SK-N-SH (cell line): ENCODE measurements at regions not wholly inside any gene's neighbourhood (a gene's known extent, or its start where the extent isn't known, plus 50 kb on each side); places are given as distances from the start of the nearest gene placed in this dataset.

Experiments
- CTCF ChIA-PET: fragments of 300-600, 350-600 bp; formaldehyde crosslinking; extraction: SDS; loops from one replicate; lab custom pipeline; 2021; lab: Yijun Ruan, JAX
- POLR2A ChIA-PET: fragments of 350-600 bp; sonication (Branson Sonifier 250); formaldehyde crosslinking; extraction: SDS; loops from one replicate; lab custom pipeline; 2020; ENCODE audit warnings: antibody characterized with exemption, inconsistent platforms; lab: Yijun Ruan, JAX
- DNase-seq: peaks from one replicate; pipeline ENCODE4 v3.0.0; 2012
- H2AFZ ChIP-seq: fragments of 200-600 bp; sonication (generic); 2 replicates; pipeline ENCODE4 v1.8.1; 2016; ENCODE audit warnings: antibody characterized with exemption, mild to moderate bottlenecking, low read depth
- H3F3A ChIP-seq: fragments of 200-600 bp; sonication (generic); replicated peaks from 2 replicates; pipeline ENCODE3; 2016; ENCODE audit warnings: antibody characterized with exemption, mild to moderate bottlenecking; ENCODE audit not compliant: insufficient read depth
- H3K27ac ChIP-seq, 2 experiments: fragments of 200-500 bp in 1 of 2; fragments of 200-600 bp in 1 of 2; sonication (Bioruptor generic) in 1 of 2; sonication (generic), shearing (Covaris generic) in 1 of 2; 2 replicates each; pipeline versions ENCODE4 v1.5.1 to v1.6.1; 2014 to 2016; ENCODE audit warnings: low read depth in 2 of 2, inconsistent platforms in 1 of 2, low read length in 1 of 2, mild to moderate bottlenecking in 1 of 2, mixed read lengths in 1 of 2
- H3K27me3 ChIP-seq: fragments of 200-600 bp; sonication (generic), shearing (Covaris generic); 2 replicates; pipeline ENCODE4 v1.6.1; 2016; ENCODE audit warnings: mixed run types; ENCODE audit not compliant: insufficient read depth
- H3K36me3 ChIP-seq, 2 experiments: fragments of 200-500 bp in 1 of 2; fragments of 200-600 bp in 1 of 2; sonication (Bioruptor generic) in 1 of 2; sonication (generic) in 1 of 2; replicated peaks in 1 of 2; 2 replicates each; pipeline versions ENCODE3 to v1.5.1; 2014 to 2016; ENCODE audit warnings: low read length in 1 of 2, mild to moderate bottlenecking in 1 of 2; ENCODE audit not compliant: insufficient read depth in 2 of 2, control insufficient read depth in 1 of 2
- H3K4me1 ChIP-seq, 2 experiments: fragments of 200-500 bp in 1 of 2; fragments of 200-600 bp in 1 of 2; sonication (Bioruptor generic) in 1 of 2; sonication (generic), shearing (Covaris generic) in 1 of 2; 2 replicates each; pipeline versions ENCODE4 v1.5.1 to v1.6.1; 2014 to 2016; ENCODE audit warnings: low read depth in 1 of 2, low read length in 1 of 2, mixed run types in 1 of 2; ENCODE audit not compliant: insufficient read depth in 2 of 2, control insufficient read depth in 1 of 2
- H3K4me2 ChIP-seq: fragments of 200-600 bp; sonication (generic), shearing (Covaris generic); 2 replicates; pipeline ENCODE4 v1.6.1; 2017; ENCODE audit warnings: mixed run types
- H3K4me3 ChIP-seq, 2 experiments: fragments of 200-500 bp in 1 of 2; fragments of 200-600 bp in 1 of 2; sonication (Bioruptor generic) in 1 of 2; sonication (generic), shearing (Covaris generic) in 1 of 2; 2 replicates each; pipeline versions ENCODE4 v1.5.1 to v1.8.1; 2014 to 2016; ENCODE audit warnings: low read depth in 2 of 2, inconsistent platforms in 1 of 2, low read length in 1 of 2, mild to moderate bottlenecking in 1 of 2, mixed read lengths in 1 of 2, moderate library complexity in 1 of 2
- H3K79me2 ChIP-seq: fragments of 200-600 bp; sonication (generic); 2 replicates; pipeline ENCODE4 v1.8.1; 2017; ENCODE audit warnings: mild to moderate bottlenecking; ENCODE audit not compliant: insufficient read depth
- H3K9ac ChIP-seq: fragments of 200-600 bp; sonication (generic); 2 replicates; pipeline ENCODE4 v1.6.1; 2017; ENCODE audit warnings: mixed run types
- H3K9me2 ChIP-seq: fragments of 200-600 bp; sonication (generic); 2 replicates; pipeline ENCODE4 v1.6.1; 2017; ENCODE audit warnings: mixed run types
- H3K9me3 ChIP-seq: fragments of 200-600 bp; sonication (generic); 2 replicates; pipeline ENCODE4 v1.6.1; 2017; ENCODE audit warnings: mixed run types, mild to moderate bottlenecking, moderate library complexity
- H4K20me1 ChIP-seq: fragments of 200-600 bp; sonication (generic); 2 replicates; pipeline ENCODE4 v1.6.1; 2017; ENCODE audit warnings: mild to moderate bottlenecking, mixed run types; ENCODE audit not compliant: insufficient read depth
- ELF1 ChIP-seq: IDR thresholded peaks from 2 replicates; pipeline ENCODE4 v1.4.0; 2012
- FOXM1 ChIP-seq: IDR thresholded peaks from 2 replicates; pipeline ENCODE4 v1.4.0; 2012; ENCODE audit warnings: low read depth, mild to moderate bottlenecking
- GABPA ChIP-seq: IDR thresholded peaks from 2 replicates; pipeline ENCODE4 v1.4.0; 2012; ENCODE audit warnings: low read depth, mild to moderate bottlenecking
- GATA2 ChIP-seq: sonication (generic); formaldehyde crosslinking; IDR thresholded peaks from 2 replicates; pipeline ENCODE4 v1.5.0; 2020; ENCODE audit warnings: mild to moderate bottlenecking, missing genetic modification reagents
- IRF3 ChIP-seq: fragments of 150-350 bp; IDR thresholded peaks from 2 replicates; pipeline ENCODE4 v1.6.1; 2016; ENCODE audit warnings: mild to moderate bottlenecking, low read depth, low read length
- JUND ChIP-seq: IDR thresholded peaks from 2 replicates; pipeline ENCODE4 v1.4.0; 2012
- MEF2A ChIP-seq: IDR thresholded peaks from 2 replicates; pipeline ENCODE4 v1.4.0; 2012; ENCODE audit warnings: low read depth, borderline replicate concordance
- NFIC ChIP-seq: IDR thresholded peaks from 2 replicates; pipeline ENCODE4 v1.4.0; 2012; ENCODE audit warnings: borderline replicate concordance
- NRF1 ChIP-seq: IDR thresholded peaks from 2 replicates; pipeline ENCODE4 v1.6.1; 2012; ENCODE audit warnings: low read depth, mild to moderate bottlenecking, low read length
- PBX3 ChIP-seq: IDR thresholded peaks from 2 replicates; pipeline ENCODE4; 2012
- RAD21 ChIP-seq: IDR thresholded peaks from 2 replicates; pipeline ENCODE4 v1.6.1; 2012; ENCODE audit warnings: mild to moderate bottlenecking, low read length
- RCOR1 ChIP-seq: fragments of 150-350 bp; IDR thresholded peaks from 2 replicates; pipeline ENCODE4 v1.6.1; 2017; ENCODE audit warnings: antibody characterized with exemption, low read length
- SMC3 ChIP-seq: IDR thresholded peaks from 2 replicates; pipeline ENCODE4 v1.6.1; 2012; ENCODE audit warnings: low read depth, low read length, improper control_type of control experiment
- TEAD4 ChIP-seq: IDR thresholded peaks from 2 replicates; pipeline ENCODE4 v1.4.0; 2012; ENCODE audit warnings: mild to moderate bottlenecking, borderline replicate concordance; ENCODE audit not compliant: insufficient read depth
- YY1 ChIP-seq: IDR thresholded peaks from 2 replicates; pipeline ENCODE4 v1.4.0; 2012; ENCODE audit warnings: low read depth, mild to moderate bottlenecking
- ZBTB33 ChIP-seq: IDR thresholded peaks from 2 replicates; pipeline ENCODE4 v1.4.0; 2012; ENCODE audit warnings: low read depth, borderline replicate concordance
- WGBS: methylation state at CpG from one replicate; pipeline ENCODE4 v1.1.6; 2017; ENCODE audit warnings: low lambda C conversion rate; 5-methylcytosine and 5-hydroxymethylcytosine counted together

- Histone ChIP-seq H3K4me3 (no peak overlapping the region), H2AFZ (no peak overlapping the region), H3K36me3 (no peaks in the 10 kb centered on the region), H3K9ac (no peak overlapping the region), H3F3A (no peaks in the 10 kb centered on the region), H3K9me3 (no peaks in the 10 kb centered on the region), H3K27me3 (no peaks in the 10 kb centered on the region), H3K4me2 (no peak overlapping the region), H3K79me2 (no peaks in the 10 kb centered on the region), H3K27ac (no peak overlapping the region), H3K4me1 (peaks cover 0 to 4% of the 10 kb centered on the region in 2 experiments; a peak in 1 of 4 replicates), H3K9me2 (no peaks in the 10 kb centered on the region), H4K20me1 (no peaks in the 10 kb centered on the region)
- ChIA-PET POLR2A (no interaction called here), CTCF (no interaction called here)
- no peak for TF ChIP-seq ELF1
- TF ChIP-seq FOXM1, result no peak
- no peak for TF ChIP-seq GATA2 (CRISPR knock-in tag)
- no peak for TF ChIP-seq TEAD4
- TF ChIP-seq SMC3, result no peak
- TF ChIP-seq NFIC, result no peak
- TF ChIP-seq JUND, result no peak
- TF ChIP-seq RCOR1, result no peak
- 84% methylated on average over 5 of the region's 5 CpGs for WGBS
- no peak for DNase-seq
Observed at GRCh38 chr18:60891936-60892335, 441.3 kb upstream of the CDH20 start.

GRCh38 chr18:60892441-60892840 is 440.8 kb upstream of the CDH20 start:
- Histone ChIP-seq H3K4me1 (peaks cover 0 to 4% of the 10 kb centered on the region in 2 experiments; a peak in 1 of 4 replicates), H3K27me3 (no peaks in the 10 kb centered on the region), H3F3A (no peaks in the 10 kb centered on the region), H3K9ac (no peak overlapping the region), H3K9me3 (no peaks in the 10 kb centered on the region), H3K36me3 (no peaks in the 10 kb centered on the region), H3K4me2 (no peak overlapping the region), H3K27ac (peak overlapping the region in 1 of 2 experiments; percentile 14; a peak in 1 of 4 replicates), H3K9me2 (no peaks in the 10 kb centered on the region), H2AFZ (no peak overlapping the region), H4K20me1 (no peaks in the 10 kb centered on the region), H3K79me2 (no peaks in the 10 kb centered on the region), H3K4me3 (no peak overlapping the region)
- CTCF ChIA-PET, result no interaction called here
- no peak for DNase-seq
- TF ChIP-seq RAD21, result no peak
- no peak for TF ChIP-seq JUND
- TF ChIP-seq SMC3, result no peak
- TF ChIP-seq NRF1, result no peak
- no peak for TF ChIP-seq IRF3
- TF ChIP-seq ZBTB33, result no peak
- no peak for TF ChIP-seq NFIC
- TF ChIP-seq FOXM1, result no peak
- no peak for TF ChIP-seq PBX3
- no peak for TF ChIP-seq MEF2A
- TF ChIP-seq GABPA, result no peak
- TF ChIP-seq GATA2 (CRISPR knock-in tag), result no peak
- no peak for TF ChIP-seq YY1
- POLR2A ChIA-PET, result no interaction called here
